ENCODE measurements at regions not wholly inside any gene's neighbourhood (a gene's known extent, or its start where the extent isn't known, plus 50 kb on each side); places are given as distances from the start of the nearest gene placed in this dataset.
"Not testable (repeated sequence)": the region's sequence is repeated elsewhere in the genome, so short reads cannot be mapped to it uniquely, and the experiment has no call there.

- in situ Hi-C loops (cut with HindIII; ENCODE audit: low sequenced_read_pairs), result no loop called here
- no peak for DNase-seq (ENCODE audit: low spot score)
Measured at GRCh38 chr5:57950616-57951228, 468.1 kb upstream of the ACTBL2 start.

- DNase-seq (ENCODE audit: low spot score), result no peak
- in situ Hi-C loops (cut with HindIII; ENCODE audit: low sequenced_read_pairs), result no loop called here
Measured at GRCh38 chr5:57948091-57948490, 465.5 kb upstream of the ACTBL2 start.

- in situ Hi-C loops (cut with HindIII; ENCODE audit: low sequenced_read_pairs), result no loop called here
- DNase-seq (ENCODE audit: low spot score), result no peak
Measured at GRCh38 chr5:57947181-57947580, 464.6 kb upstream of the ACTBL2 start.

GRCh38 chr5:57940879-57941278 is 458.3 kb upstream of the ACTBL2 start:
- in situ Hi-C loops (cut with HindIII; ENCODE audit: low sequenced_read_pairs), result no loop called here
- DNase-seq (ENCODE audit: low spot score), result no peak

- in situ Hi-C loops (cut with HindIII; ENCODE audit: low sequenced_read_pairs), result no loop called here
- no peak for DNase-seq (ENCODE audit: low spot score)
Measured at GRCh38 chr5:57940236-57940635, 457.6 kb upstream of the ACTBL2 start.

- in situ Hi-C loops (cut with HindIII; ENCODE audit: low sequenced_read_pairs), result no loop called here
- no peak for DNase-seq (ENCODE audit: low spot score)
Measured at GRCh38 chr5:57939771-57940170, 457.2 kb upstream of the ACTBL2 start.

- in situ Hi-C loops (cut with HindIII; ENCODE audit: low sequenced_read_pairs), result no loop called here
- no peak for DNase-seq (ENCODE audit: low spot score)
Measured at GRCh38 chr5:57939335-57939734, 456.7 kb upstream of the ACTBL2 start.

- in situ Hi-C loops (cut with HindIII; ENCODE audit: low sequenced_read_pairs), result no loop called here
- no peak for DNase-seq (ENCODE audit: low spot score)
Measured at GRCh38 chr5:57938174-57938557, 455.6 kb upstream of the ACTBL2 start.

- no peak for DNase-seq (ENCODE audit: low spot score)
- in situ Hi-C loops (cut with HindIII; ENCODE audit: low sequenced_read_pairs), result no loop called here
Measured at GRCh38 chr5:57937501-57938173, 455.0 kb upstream of the ACTBL2 start.

GRCh38 chr5:57937025-57937424 is 454.4 kb upstream of the ACTBL2 start:
- no peak for DNase-seq (ENCODE audit: low spot score)
- in situ Hi-C loops (cut with HindIII; ENCODE audit: low sequenced_read_pairs), result no loop called here

GRCh38 chr5:57932761-57933160 is 450.1 kb upstream of the ACTBL2 start:
- in situ Hi-C loops (cut with HindIII; ENCODE audit: low sequenced_read_pairs), result no loop called here
- no peak for DNase-seq (ENCODE audit: low spot score)

- in situ Hi-C loops (cut with HindIII; ENCODE audit: low sequenced_read_pairs), result no loop called here
- no peak for DNase-seq (ENCODE audit: low spot score)
Measured at GRCh38 chr5:57931807-57932206, 449.2 kb upstream of the ACTBL2 start.

GRCh38 chr5:57931352-57931751 is 448.7 kb upstream of the ACTBL2 start:
- in situ Hi-C loops (cut with HindIII; ENCODE audit: low sequenced_read_pairs), result no loop called here
- no peak for DNase-seq (ENCODE audit: low spot score)

GRCh38 chr5:57929271-57929670 is 446.7 kb upstream of the ACTBL2 start:
- no peak for DNase-seq (ENCODE audit: low spot score)
- in situ Hi-C loops (cut with HindIII; ENCODE audit: low sequenced_read_pairs), result no loop called here

- DNase-seq (ENCODE audit: low spot score); in situ Hi-C loops (cut with HindIII; ENCODE audit: low sequenced_read_pairs): not testable (repeated sequence)
Measured at GRCh38 chr5:57923094-57923493, 440.5 kb upstream of the ACTBL2 start.

- in situ Hi-C loops (cut with HindIII; ENCODE audit: low sequenced_read_pairs), result no loop called here
- no peak for DNase-seq (ENCODE audit: low spot score)
Measured at GRCh38 chr5:57917004-57917403, 434.4 kb upstream of the ACTBL2 start.

- in situ Hi-C loops (cut with HindIII; ENCODE audit: low sequenced_read_pairs), result no loop called here
- no peak for DNase-seq (ENCODE audit: low spot score)
Measured at GRCh38 chr5:57915536-57915935, 432.9 kb upstream of the ACTBL2 start.

GRCh38 chr5:57911438-57911837 is 428.8 kb upstream of the ACTBL2 start:
- in situ Hi-C loops (cut with HindIII; ENCODE audit: low sequenced_read_pairs), result no loop called here
- no peak for DNase-seq (ENCODE audit: low spot score)

GRCh38 chr5:57906671-57907070 is 424.1 kb upstream of the ACTBL2 start:
- no peak for DNase-seq (ENCODE audit: low spot score)
- in situ Hi-C loops (cut with HindIII; ENCODE audit: low sequenced_read_pairs), result no loop called here

GRCh38 chr5:57903458-57903857 is 420.8 kb upstream of the ACTBL2 start:
- DNase-seq (ENCODE audit: low spot score), result no peak
- in situ Hi-C loops (cut with HindIII; ENCODE audit: low sequenced_read_pairs), result no loop called here

GRCh38 chr5:57902095-57902494 is 419.5 kb upstream of the ACTBL2 start:
- in situ Hi-C loops (cut with HindIII; ENCODE audit: low sequenced_read_pairs), result no loop called here
- DNase-seq (ENCODE audit: low spot score), result no peak
